HAP-1 (cell line): ENCODE measurements at regions not wholly inside any gene's neighbourhood (a gene's known extent, or its start where the extent isn't known, plus 50 kb on each side); places are given as distances from the start of the nearest gene placed in this dataset.
"Not testable (repeated sequence)": the region's sequence is repeated elsewhere in the genome, so short reads cannot be mapped to it uniquely, and the experiment has no call there.

ENCODE experiments used
- DNase-seq, 2 experiments: peaks; one replicate each; pipeline ENCODE4 v3.0.0-alpha.2; 2016 to 2020; ENCODE audit warnings: low spot score in 2 of 2
- H3K27me3 ChIP-seq: fragments of 250-450 bp; sonication (Bioruptor Pico); 2 replicates; pipeline ENCODE4 v1.5.1; 2020; ENCODE audit warnings: low read depth, mild to moderate bottlenecking, moderate library complexity
- H3K36me3 ChIP-seq: fragments of 250-450 bp; sonication (Bioruptor Pico); replicated peaks from 2 replicates; pipeline ENCODE4 v1.5.1; 2020; ENCODE audit warnings: mild to moderate bottlenecking
- H3K4me1 ChIP-seq: fragments of 250-450 bp; sonication (Bioruptor Pico); 2 replicates; pipeline ENCODE4 v1.5.1; 2020; ENCODE audit warnings: mild to moderate bottlenecking
- H3K4me3 ChIP-seq: fragments of 250-450 bp; sonication (Bioruptor Pico); 2 replicates; pipeline ENCODE4 v1.5.1; 2020; ENCODE audit warnings: mild to moderate bottlenecking, moderate library complexity
- H3K9me3 ChIP-seq: fragments of 250-450 bp; sonication (Bioruptor Pico); 2 replicates; pipeline ENCODE4 v1.5.1; 2020; ENCODE audit warnings: mild to moderate bottlenecking, moderate library complexity
- in situ Hi-C: fragments of 300-500 bp; cut with MboI; formaldehyde crosslinking; loops from 3 replicates; pipeline ENCODE4 v1.14.3; 2020; ENCODE audit warnings: low sequenced_read_pairs, inconsistent platforms, mixed read lengths

DNA sequence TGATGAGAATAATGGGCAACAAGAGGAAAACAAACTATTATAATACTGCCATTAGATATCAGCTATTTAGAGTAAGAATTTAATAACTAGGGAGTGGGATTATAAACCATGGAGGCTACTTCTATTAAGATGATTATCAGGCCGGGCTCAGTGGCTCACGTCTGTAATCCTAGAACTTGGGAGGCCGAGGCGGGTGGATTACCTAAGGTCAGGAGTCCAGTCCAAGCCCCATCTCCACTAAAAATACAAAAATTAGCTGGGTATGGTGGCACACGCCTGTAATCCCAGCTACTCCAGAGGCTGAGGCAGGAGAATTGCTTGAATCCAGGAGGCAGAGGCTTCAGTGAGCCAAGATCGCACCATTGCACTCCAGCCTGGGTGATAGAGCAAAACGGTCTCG is 355.6 kb downstream of the PPP1R3A start:
- in situ Hi-C loops, H3K27me3 ChIP-seq, H3K36me3 ChIP-seq, H3K4me1 ChIP-seq, DNase-seq, H3K9me3 ChIP-seq, H3K4me3 ChIP-seq: not testable (repeated sequence)

DNA sequence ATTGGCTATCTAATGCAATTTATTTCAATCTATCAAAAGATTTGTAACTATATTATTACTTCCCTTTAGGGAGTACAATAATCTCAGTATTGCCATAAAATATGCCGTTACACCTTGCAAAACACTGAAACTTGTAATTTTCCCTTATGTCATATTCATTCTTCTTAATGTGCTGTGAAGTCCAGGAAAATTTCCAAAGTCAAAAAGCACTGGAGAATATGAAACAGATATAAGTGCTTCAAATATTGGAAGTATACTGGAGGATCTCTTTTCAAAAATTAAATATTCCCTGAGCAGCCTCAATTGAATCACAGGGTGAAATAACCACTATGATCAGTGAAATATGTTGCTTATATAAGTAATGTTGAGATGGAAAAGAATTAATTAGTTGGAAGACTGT is 356.0 kb downstream of the PPP1R3A start:
- Histone ChIP-seq H3K27me3 (no peaks in the 10 kb centered on the region), H3K4me3 (no peak overlapping the region), H3K9me3 (no peaks in the 10 kb centered on the region), H3K4me1 (no peaks in the 10 kb centered on the region), H3K36me3 (no peaks in the 10 kb centered on the region)
- DNase-seq = no peak
- in situ Hi-C loops = no loop called here

DNA sequence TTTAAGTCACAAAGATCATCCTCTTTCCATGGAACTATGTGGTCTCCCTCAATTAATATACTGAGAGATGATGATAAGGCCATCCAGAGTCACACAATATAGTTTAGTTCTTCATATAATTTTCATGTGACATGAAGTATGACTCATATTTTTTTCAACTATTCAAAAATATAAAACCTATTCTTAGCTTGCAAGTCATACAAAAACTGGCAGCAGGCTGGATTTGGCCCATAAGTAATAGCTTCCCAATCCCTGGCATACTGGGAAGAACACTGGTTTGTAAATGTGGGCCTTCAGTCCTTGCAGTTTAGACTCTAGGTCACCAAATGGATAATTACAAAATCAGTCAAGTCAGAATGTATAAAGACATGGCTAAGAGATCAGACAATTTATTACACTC is 356.6 kb downstream of the PPP1R3A start:
- Histone ChIP-seq H3K4me3 (no peak overlapping the region), H3K27me3 (no peaks in the 10 kb centered on the region), H3K9me3 (no peaks in the 10 kb centered on the region), H3K36me3 (no peaks in the 10 kb centered on the region), H3K4me1 (no peaks in the 10 kb centered on the region)
- no peak for DNase-seq
- in situ Hi-C loops = no loop called here

DNA sequence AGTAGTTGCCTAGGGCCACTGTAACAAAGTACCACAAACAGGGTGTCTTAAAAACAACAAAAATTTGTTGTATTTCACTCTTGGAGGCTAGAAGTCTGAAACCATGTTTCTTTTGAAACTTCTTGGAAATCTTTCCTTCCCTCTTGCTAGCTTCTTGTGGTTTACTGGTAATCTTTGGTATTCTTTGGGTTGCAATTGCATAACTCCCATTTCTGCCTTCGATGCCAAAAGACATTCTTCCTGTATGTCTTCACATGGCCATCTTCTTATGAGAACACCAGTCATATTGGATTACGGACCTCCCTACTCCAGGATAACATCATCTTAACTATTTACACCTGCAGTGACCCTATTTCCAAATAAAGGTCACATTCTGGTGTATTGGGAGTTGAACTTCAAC is 357.4 kb downstream of the PPP1R3A start:
- no peaks in the 10 kb centered on the region for H3K4me1 ChIP-seq
- no peaks in the 10 kb centered on the region for H3K27me3 ChIP-seq
- no peaks in the 10 kb centered on the region for H3K36me3 ChIP-seq
- no peaks in the 10 kb centered on the region for H3K9me3 ChIP-seq
- in situ Hi-C loops = no loop called here
- no peak for DNase-seq
- no peak overlapping the region for H3K4me3 ChIP-seq

DNA sequence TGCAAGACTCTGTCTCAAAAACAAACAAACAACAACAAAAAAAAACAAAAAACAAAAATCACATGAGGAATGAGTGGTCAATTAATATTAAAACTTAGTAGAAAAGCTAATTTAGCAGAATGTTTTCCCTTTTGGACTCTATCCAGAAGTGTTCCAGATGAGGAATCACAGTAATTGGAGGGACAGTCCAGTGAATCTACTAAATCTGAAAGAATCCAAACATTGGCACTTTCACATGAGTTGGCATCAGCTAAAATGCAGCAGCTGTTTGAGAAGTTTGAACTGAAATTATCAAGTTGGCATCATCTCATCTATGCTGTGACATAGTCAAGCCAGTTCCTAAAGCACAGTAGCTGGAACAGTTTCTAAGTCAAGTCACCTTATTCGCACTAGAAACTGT is 367.8 kb downstream of the PPP1R3A start:
- in situ Hi-C loops = no loop called here
- Histone ChIP-seq H3K4me1 (no peaks in the 10 kb centered on the region), H3K27me3 (no peaks in the 10 kb centered on the region), H3K9me3 (no peaks in the 10 kb centered on the region), H3K36me3 (no peaks in the 10 kb centered on the region), H3K4me3 (no peak overlapping the region)
- no peak for DNase-seq

DNA sequence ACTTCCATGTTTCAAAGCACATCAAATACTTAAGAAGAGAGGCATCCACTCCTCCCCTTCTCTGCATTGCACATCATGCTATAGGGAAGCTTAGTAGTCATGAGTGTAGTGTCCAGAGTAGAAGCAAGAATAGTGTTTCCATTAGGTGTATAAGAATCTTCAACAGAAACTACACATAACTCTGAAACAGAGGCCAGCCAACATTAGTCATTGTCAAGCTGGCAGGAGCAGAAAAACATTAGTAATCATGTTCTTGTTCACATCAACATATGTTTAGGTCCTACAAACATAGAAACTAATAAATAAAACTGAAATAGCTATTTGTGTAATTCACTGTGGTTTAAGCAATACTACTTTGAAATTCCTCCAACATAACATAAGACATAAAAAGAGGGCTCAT is 370.2 kb downstream of the PPP1R3A start:
- Histone ChIP-seq H3K4me3 (no peak overlapping the region), H3K4me1 (no peaks in the 10 kb centered on the region), H3K9me3 (no peaks in the 10 kb centered on the region), H3K36me3 (no peaks in the 10 kb centered on the region), H3K27me3 (no peaks in the 10 kb centered on the region)
- DNase-seq = no peak
- in situ Hi-C loops = no loop called here

DNA sequence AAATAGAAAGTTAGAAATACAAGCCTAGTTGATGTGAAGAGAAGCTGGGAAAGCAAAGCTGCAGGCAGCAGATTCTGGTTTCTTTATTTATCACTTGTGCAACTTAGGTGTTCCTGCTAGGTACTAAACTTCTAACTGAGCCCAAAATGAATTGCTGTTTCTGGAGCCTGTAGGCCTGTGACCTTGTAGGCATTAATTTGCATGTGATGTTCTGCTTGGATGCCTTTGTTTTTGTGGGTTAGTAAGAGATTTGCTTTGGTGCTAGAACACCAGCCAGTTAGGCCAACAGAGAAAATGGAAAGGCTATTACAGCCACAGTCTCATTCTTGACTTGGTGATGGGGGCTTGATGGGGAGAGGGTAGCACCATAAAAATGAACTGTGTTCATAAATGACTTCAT is 370.7 kb downstream of the PPP1R3A start:
- H3K36me3 ChIP-seq = no peaks in the 10 kb centered on the region
- no peak for DNase-seq
- no peaks in the 10 kb centered on the region for H3K4me1 ChIP-seq
- in situ Hi-C loops = no loop called here
- H3K4me3 ChIP-seq = no peak overlapping the region
- H3K9me3 ChIP-seq = no peaks in the 10 kb centered on the region
- no peaks in the 10 kb centered on the region for H3K27me3 ChIP-seq

DNA sequence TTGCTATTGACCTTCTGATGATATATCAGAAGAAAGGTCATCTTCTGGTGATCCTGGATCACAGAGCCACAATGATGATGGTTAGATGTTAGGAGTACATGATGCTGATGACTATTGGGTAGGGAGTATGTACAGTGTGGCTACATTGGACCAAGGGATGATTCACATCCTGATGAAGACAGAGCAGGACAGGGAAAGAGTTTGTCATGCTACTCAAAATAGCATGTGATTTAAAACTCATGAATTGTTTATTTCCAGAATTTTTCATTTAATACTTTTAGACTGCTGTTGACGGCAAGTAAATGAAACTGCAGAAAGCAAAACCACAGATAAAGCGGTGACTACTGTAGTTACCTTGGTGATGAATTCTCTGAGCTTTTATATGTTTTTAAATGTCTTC is 397.3 kb downstream of the PPP1R3A start:
- no peaks in the 10 kb centered on the region for H3K9me3 ChIP-seq
- H3K36me3 ChIP-seq = no peaks in the 10 kb centered on the region
- no peaks in the 10 kb centered on the region for H3K4me1 ChIP-seq
- no peak overlapping the region for H3K4me3 ChIP-seq
- in situ Hi-C loops = no loop called here
- no peak for DNase-seq
- no peaks in the 10 kb centered on the region for H3K27me3 ChIP-seq

DNA sequence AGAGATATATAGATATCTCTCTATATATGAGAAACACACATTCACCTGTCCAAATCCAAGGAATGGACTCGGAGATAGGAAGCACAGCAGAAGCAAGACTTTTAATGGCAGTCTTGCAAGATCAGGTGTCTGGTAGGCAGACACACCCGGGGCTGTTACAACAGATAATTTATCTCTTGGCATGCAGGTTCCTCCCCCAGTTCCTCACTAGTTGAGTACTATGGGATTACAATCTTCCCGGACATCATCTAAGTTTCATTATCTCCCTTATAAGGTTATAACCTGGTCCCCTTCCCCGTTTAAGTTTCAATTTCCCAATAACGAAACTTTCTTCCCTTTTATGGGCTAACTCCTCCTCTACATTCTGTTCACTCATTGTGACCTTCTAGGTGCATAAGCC is 399.3 kb downstream of the PPP1R3A start:
- Histone ChIP-seq H3K4me1 (no peaks in the 10 kb centered on the region), H3K27me3 (no peaks in the 10 kb centered on the region), H3K36me3 (no peaks in the 10 kb centered on the region), H3K4me3 (no peak overlapping the region), H3K9me3 (no peaks in the 10 kb centered on the region)
- no peak for DNase-seq
- in situ Hi-C loops = no loop called here

DNA sequence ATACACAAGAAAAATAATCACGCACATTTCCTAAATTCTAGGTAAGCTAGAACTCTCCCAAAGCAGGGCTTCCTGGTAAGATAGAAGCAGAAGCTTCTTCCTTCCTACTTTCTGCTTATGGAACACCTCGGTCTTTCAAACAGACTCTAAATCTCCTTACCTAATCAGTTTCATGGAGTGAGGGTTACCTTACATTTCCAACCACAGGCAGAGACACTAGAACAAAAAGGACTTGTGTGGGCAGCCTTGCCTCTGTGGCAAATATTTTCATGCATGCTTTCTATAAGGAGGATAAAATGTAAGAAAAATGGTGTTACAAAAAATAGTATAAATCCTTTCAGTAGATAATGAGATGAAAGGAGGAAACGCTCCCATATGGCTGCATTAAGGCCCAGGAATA is 386.3 kb upstream of the SMIM30 start:
- Histone ChIP-seq H3K27me3 (no peaks in the 10 kb centered on the region), H3K4me1 (no peaks in the 10 kb centered on the region), H3K4me3 (no peak overlapping the region), H3K9me3 (no peaks in the 10 kb centered on the region), H3K36me3 (no peaks in the 10 kb centered on the region)
- in situ Hi-C loops = no loop called here
- no peak for DNase-seq

DNA sequence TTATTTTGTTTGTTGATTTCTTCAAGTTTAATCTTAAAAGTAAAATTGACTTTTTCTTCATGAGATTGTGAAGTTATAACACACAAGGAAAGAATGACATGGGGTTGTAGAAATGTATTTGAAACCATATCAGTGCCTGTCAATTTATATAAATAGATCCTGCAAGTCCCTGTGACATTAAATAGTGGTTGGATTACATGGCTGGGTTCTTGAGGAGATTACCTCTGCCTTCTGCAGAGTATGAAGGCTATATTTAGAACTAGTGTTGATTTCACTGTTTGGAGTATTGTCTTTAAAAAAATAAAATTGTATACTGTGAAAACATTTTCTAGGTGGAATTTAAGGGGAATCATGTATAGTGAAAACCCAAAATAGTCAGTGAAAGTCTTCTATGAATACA is 385.8 kb upstream of the SMIM30 start:
- no peaks in the 10 kb centered on the region for H3K9me3 ChIP-seq
- H3K27me3 ChIP-seq = no peaks in the 10 kb centered on the region
- no peak for DNase-seq
- no peaks in the 10 kb centered on the region for H3K36me3 ChIP-seq
- no peak overlapping the region for H3K4me3 ChIP-seq
- H3K4me1 ChIP-seq = no peaks in the 10 kb centered on the region
- in situ Hi-C loops = no loop called here

DNA sequence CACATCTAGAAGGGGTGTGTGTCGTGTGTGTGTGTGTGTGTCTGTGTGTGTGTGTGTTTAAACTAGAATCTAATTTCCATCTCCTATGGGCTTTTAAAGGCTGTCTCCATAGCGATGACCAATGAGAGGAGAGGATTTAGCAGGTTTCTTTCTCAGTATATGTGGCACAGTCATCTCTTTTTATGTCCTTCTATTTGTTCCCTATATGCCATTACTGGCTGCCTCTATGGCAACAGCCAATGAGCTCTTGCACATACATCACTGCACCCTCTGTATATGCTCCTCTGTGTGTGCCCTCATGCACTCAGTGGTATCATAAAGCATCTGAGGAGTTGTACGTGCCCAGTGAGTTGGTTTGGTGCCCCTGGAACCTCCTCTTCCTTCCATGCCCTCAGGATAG is 378.2 kb upstream of the SMIM30 start:
- in situ Hi-C loops, H3K4me3 ChIP-seq, H3K27me3 ChIP-seq, DNase-seq, H3K4me1 ChIP-seq, H3K36me3 ChIP-seq, H3K9me3 ChIP-seq: not testable (repeated sequence)

DNA sequence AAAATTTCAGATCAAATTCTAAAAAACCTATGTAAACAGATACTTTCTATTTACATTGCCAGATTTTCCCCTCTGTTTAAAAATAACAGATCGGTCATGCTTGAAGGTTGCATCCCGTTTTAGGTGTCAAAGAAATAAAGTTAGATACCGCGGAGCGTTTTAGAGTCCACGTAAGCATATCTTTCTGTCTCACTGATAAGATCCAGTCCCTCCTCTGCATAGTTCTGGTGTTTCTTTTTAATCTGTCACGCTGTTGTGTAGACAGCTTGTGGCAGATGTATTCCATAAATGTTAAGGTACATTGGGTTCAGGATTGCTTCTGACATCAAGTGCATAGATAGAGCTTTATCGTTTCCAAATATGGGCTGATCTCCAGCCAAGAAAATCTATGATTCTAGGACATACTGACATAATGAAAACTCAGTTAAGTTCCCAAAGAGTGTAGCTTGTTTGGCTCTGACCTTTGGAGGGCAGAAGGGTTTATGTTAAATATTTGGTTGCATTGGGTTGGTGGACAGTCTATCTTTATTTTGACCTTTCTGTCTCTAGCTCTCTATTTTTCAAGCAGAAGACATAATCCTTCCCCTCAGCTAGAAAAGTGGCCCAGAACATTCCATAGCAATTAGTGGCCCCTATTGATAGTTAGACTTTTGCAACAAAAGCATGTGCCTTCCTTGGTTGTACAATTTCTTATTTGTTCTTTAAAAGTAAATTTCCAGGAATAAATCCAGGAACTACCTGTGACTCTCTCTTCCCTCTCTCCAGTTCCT is 376.6 kb upstream of the SMIM30 start:
- H3K4me3 ChIP-seq, DNase-seq: not testable (repeated sequence)

DNA sequence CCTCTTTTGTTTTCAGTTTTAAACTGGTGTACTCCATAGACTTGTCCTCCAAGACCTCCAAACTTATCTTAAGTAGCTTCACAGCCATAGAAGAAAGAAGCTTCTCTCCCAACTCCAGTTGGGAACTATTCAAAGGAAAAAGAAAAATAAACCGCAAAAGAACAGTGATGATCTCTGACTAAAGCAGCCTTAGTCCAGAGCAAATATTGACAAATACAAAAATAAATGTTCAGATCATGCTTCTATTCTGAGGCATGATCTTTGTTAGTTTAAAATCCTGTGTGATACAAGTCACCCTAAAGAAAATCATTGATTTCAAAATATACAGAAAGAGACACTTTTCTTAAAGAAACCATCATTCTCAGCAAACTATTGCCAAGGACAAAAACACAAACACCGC is 373.0 kb upstream of the SMIM30 start:
- in situ Hi-C loops = no loop called here
- Histone ChIP-seq H3K9me3 (no peaks in the 10 kb centered on the region), H3K36me3 (no peaks in the 10 kb centered on the region), H3K4me3 (no peak overlapping the region), H3K27me3 (no peaks in the 10 kb centered on the region), H3K4me1 (no peaks in the 10 kb centered on the region)
- DNase-seq = no peak

More for the DNA sequence above, 376.6 kb upstream of the SMIM30 start:
- H3K27me3 ChIP-seq, H3K4me1 ChIP-seq, H3K9me3 ChIP-seq, in situ Hi-C loops, H3K36me3 ChIP-seq: not testable (repeated sequence)
